ENCODE measurements at regions not wholly inside any gene's neighbourhood (a gene's known extent, or its start where the extent isn't known, plus 50 kb on each side); places are given as distances from the start of the nearest gene placed in this dataset.
A peak's percentile ranks its signal among the peaks of the same experiment; 100 is the strongest.

DNA sequence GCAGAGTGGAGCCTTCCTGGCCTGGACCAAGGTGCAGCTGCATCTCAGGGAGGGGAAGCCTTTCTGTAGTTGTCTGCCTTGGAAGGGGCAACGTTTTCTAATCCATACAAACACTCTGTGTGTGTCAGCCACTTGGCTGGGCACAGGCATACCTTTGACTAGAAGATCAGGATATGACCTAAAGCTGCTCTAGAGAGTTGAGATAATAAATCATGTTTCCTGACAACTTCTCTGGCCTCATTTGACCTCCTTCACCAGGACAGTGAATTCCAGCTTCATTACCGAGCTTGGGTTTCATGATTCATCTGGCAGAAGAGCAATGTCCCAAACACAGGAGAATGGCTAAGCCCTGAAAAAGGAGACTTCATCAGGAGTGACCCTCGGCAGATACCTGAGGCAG lies 89.6 kb upstream of the KIT start:
- DNase-seq (ENCODE audit: low read depth): peak; percentile 56
- TF ChIP-seq, protein P1, sequence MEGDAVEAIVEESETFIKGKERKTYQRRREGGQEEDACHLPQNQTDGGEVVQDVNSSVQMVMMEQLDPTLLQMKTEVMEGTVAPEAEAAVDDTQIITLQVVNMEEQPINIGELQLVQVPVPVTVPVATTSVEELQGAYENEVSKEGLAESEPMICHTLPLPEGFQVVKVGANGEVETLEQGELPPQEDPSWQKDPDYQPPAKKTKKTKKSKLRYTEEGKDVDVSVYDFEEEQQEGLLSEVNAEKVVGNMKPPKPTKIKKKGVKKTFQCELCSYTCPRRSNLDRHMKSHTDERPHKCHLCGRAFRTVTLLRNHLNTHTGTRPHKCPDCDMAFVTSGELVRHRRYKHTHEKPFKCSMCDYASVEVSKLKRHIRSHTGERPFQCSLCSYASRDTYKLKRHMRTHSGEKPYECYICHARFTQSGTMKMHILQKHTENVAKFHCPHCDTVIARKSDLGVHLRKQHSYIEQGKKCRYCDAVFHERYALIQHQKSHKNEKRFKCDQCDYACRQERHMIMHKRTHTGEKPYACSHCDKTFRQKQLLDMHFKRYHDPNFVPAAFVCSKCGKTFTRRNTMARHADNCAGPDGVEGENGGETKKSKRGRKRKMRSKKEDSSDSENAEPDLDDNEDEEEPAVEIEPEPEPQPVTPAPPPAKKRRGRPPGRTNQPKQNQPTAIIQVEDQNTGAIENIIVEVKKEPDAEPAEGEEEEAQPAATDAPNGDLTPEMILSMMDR (IDR thresholded peaks at IDR 0.05; ENCODE audit: low read depth, low read length, missing control alignments): no peak
- no peak overlapping the region for H3K4me3 ChIP-seq (ENCODE audit: low read depth, low read length)
- in situ Hi-C loops (cut with HindIII; ENCODE audit: low sequenced_read_pairs): no loop called here

DNA sequence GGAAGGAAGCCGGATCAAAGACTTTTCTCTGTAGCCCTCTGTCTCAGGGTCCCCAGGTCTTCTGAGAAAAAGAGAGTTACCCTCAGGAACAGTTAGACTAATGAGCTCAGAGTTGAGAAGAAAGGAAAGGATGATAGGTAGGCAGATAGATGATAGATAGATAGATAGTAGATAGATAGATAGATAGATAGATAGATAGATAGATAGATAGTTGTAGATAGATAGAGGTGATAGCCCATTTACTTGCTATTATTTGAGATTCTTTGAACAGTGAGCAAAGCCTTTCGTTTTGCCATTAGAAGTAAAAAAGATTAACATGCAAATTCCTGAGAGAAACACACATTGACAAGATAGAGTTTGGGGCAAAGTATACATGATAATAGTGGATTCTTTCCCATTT lies 86.9 kb upstream of the KIT start:
- no peak for DNase-seq (ENCODE audit: low read depth)
- TF ChIP-seq, protein P1 (IDR thresholded peaks at IDR 0.05; ENCODE audit: low read depth, low read length, missing control alignments): no peak
- in situ Hi-C loops (cut with HindIII; ENCODE audit: low sequenced_read_pairs): no loop called here
- no peak overlapping the region for H3K4me3 ChIP-seq (ENCODE audit: low read depth, low read length)

DNA sequence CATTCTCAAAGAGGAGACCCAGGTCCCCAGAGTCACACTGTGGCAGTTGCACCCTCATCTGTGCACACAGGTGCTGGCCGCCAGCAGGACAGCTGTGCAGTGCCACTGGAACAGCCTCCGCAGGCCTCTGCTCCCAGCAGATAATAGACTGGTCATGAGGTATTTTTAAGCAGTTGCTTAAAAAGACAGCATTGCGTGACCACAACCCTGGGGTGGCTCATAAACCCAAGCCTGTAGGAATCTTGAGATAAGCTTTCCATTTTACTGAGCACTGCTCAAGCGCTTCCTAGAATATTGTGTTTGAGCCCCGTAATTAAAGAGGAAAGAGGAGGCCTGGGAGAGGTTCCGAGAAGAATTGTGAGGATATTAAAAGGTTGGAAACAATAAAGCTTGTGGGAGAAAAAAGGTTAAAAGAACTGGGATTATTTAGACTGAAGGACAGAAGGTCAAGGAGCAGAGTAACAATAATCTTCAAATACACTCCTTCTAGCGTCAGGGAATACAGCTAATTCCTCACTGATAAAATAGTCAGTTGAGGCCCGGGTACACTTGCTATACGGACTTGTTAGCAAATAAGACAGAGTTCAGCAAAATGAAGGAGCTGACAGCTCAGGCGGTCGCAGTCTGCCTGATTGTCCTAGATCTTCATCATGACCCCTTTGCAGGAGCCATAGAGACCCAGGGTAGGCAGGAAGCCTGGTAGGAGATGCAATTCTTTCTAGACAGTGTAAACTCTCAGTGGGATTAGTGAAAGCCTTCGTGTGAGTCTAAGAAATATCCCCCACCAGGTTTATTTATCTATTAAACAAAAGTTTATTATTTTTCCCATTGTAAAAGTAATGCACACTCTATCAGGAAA lies 86.2 kb upstream of the KIT start:
- no peak for DNase-seq (ENCODE audit: low read depth)
- in situ Hi-C loops (cut with HindIII; ENCODE audit: low sequenced_read_pairs): no loop called here
- TF ChIP-seq, protein P1 (IDR thresholded peaks at IDR 0.05; ENCODE audit: low read depth, low read length, missing control alignments): no peak
- no peak overlapping the region for H3K4me3 ChIP-seq (ENCODE audit: low read depth, low read length)

DNA sequence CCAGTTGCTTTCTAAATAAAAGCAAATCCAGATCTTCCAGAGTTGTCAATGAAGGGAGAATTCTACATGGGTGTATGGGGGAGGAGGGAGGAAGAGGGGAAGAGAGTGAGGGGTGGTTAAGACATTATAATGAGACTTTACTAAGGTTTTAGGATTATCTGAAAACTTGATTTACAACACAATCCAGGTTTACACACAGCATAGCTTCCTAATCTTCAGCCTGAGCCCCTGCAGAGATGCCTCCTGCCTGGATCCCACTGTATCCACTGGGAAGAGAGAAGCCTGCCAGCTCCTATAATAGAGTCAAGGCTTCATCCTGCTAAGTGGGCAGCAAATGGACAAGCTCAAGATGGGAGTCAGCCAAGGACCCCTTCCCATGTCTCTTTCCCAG lies 85.6 kb upstream of the KIT start:
- H3K4me3 ChIP-seq (ENCODE audit: low read depth, low read length): no peak overlapping the region
- TF ChIP-seq, protein P1 (IDR thresholded peaks at IDR 0.05; ENCODE audit: low read depth, low read length, missing control alignments): no peak
- DNase-seq (ENCODE audit: low read depth): no peak
- in situ Hi-C loops (cut with HindIII; ENCODE audit: low sequenced_read_pairs): no loop called here

DNA sequence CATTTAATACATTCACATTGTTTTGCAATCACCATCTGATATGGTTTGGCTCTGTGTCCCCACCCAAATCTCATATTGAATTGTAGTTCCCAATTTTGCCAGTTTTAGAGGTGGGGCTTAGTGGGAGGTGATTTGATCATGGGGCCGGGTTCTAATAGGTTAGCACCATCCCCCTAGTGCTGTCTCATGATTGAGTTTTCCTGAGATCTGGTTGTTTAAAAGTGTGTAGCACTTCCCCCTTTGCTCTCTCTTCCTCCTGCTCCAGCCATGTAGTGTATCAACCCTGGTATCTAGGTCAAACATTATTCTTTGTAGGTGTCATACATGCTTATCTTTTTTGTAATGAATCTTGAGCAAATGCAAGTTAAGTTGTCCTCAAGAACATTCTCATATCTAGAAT lies 83.3 kb upstream of the KIT start:
- H3K4me3 ChIP-seq (ENCODE audit: low read depth, low read length): no peak overlapping the region
- in situ Hi-C loops (cut with HindIII; ENCODE audit: low sequenced_read_pairs): no loop called here
- TF ChIP-seq, protein P1 (IDR thresholded peaks at IDR 0.05; ENCODE audit: low read depth, low read length, missing control alignments): no peak
- DNase-seq (ENCODE audit: low read depth): no peak

DNA sequence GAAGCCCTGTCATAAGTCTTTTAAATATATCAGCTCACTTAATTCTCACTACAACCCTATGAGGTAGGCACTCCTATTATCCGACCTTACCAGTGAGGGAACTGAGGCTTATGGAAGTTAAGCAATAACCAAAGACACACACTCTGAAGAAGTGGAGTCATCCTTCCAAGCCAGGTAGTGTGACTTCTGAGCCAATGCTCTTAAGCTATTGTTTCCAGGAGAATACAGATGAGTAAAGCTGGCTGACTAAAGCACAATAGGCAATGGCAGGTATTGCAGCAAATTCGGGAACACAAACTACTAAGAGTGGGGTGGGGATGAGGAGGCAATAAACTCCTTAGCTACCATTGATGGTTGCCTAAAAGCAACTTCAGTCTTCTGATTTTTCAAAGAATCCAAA lies 81.8 kb upstream of the KIT start:
- TF ChIP-seq, protein P1 (IDR thresholded peaks at IDR 0.05; ENCODE audit: low read depth, low read length, missing control alignments): no peak
- in situ Hi-C loops (cut with HindIII; ENCODE audit: low sequenced_read_pairs): no loop called here

More for the DNA sequence above, 81.8 kb upstream of the KIT start:
- H3K4me3 ChIP-seq (ENCODE audit: low read depth, low read length): no peak overlapping the region
- DNase-seq (ENCODE audit: low read depth): no peak
